OCI-LY7 (cell line): ENCODE measurements at regions not wholly inside any gene's neighbourhood (a gene's known extent, or its start where the extent isn't known, plus 50 kb on each side); places are given as distances from the start of the nearest gene placed in this dataset.

Experiments used
- EZH2phosphoT487 ChIP-seq: fragments of 200-600 bp; sonication (generic); IDR thresholded peaks from 2 replicates; pipeline ENCODE4 v1.6.1; 2018; ENCODE audit warnings: low read depth, borderline replicate concordance, mild to moderate bottlenecking, mixed run types, antibody characterized with exemption, low read length, moderate library complexity, mixed read lengths
- TF ChIP-seq, protein P1 (sequence below): fragments of 200-600 bp; sonication (generic); conservative IDR thresholded peaks from 2 replicates; pipeline ENCODE4 v1.5.1; 2014; ENCODE audit warnings: mild to moderate bottlenecking, antibody characterized with exemption, low read length, moderate library complexity, mixed read lengths

DNA sequence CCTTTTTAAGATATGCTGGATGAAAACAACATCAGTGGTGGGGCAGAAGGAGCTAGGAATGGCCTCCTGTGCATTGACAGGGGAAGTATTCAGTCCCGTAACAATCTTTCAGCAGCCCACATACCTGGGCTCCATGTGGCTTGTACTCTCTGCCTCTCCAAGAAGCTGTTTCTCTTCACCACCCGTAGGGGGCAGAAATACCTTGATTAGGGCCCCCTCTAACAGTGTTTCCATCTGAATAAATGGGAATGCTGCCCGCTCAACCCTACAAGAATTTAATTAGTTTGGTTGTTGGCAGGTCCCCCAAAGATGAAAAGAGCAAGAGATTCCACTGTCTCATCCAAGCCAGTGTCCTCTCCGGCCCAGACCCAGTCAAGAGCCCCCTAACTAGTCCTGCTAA is 155.2 kb downstream of the SMIM20 start:
- TF ChIP-seq, protein P1, sequence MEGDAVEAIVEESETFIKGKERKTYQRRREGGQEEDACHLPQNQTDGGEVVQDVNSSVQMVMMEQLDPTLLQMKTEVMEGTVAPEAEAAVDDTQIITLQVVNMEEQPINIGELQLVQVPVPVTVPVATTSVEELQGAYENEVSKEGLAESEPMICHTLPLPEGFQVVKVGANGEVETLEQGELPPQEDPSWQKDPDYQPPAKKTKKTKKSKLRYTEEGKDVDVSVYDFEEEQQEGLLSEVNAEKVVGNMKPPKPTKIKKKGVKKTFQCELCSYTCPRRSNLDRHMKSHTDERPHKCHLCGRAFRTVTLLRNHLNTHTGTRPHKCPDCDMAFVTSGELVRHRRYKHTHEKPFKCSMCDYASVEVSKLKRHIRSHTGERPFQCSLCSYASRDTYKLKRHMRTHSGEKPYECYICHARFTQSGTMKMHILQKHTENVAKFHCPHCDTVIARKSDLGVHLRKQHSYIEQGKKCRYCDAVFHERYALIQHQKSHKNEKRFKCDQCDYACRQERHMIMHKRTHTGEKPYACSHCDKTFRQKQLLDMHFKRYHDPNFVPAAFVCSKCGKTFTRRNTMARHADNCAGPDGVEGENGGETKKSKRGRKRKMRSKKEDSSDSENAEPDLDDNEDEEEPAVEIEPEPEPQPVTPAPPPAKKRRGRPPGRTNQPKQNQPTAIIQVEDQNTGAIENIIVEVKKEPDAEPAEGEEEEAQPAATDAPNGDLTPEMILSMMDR, result peak; percentile 70
- TF ChIP-seq EZH2phosphoT487, result no peak
